B cell (primary cell): ENCODE measurements at regions not wholly inside any gene's neighbourhood (a gene's known extent, or its start where the extent isn't known, plus 50 kb on each side); places are given as distances from the start of the nearest gene placed in this dataset.

Experiments used
- EZH2 ChIP-seq: IDR thresholded peaks from 2 replicates; pipeline ENCODE4 v1.6.1; 2012; ENCODE audit warnings: borderline replicate concordance, low read depth, mild to moderate bottlenecking, moderate library complexity, low read length; ENCODE audit not compliant: insufficient read depth, poor library complexity, severe bottlenecking
- TF ChIP-seq, protein P1 (sequence below): fragments of 200-600 bp; IDR thresholded peaks from one replicate; pipeline ENCODE4 v1.8.0; 2022; ENCODE audit warnings: antibody characterized with exemption, mild to moderate bottlenecking

DNA sequence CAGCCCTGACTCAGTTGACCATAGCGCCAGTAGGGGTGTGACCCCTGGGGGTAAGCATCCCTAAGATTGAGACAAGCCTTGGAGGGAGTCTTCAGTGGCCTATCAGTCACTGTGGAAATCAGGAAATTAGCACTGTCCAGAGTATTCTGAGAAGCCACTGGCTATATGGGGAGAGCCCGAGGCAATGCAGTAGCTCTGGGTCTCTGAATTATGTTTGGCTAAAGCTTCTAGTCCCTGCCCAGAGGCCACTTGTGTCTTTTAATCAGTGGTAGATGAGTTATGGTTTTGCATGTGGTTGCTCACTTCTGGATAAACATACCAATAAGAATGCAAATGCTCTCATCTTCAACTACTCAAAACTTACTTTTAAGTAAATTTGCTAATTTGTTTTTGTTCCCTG, 100.6 kb upstream of the TOX3 start:
- TF ChIP-seq, protein P1, sequence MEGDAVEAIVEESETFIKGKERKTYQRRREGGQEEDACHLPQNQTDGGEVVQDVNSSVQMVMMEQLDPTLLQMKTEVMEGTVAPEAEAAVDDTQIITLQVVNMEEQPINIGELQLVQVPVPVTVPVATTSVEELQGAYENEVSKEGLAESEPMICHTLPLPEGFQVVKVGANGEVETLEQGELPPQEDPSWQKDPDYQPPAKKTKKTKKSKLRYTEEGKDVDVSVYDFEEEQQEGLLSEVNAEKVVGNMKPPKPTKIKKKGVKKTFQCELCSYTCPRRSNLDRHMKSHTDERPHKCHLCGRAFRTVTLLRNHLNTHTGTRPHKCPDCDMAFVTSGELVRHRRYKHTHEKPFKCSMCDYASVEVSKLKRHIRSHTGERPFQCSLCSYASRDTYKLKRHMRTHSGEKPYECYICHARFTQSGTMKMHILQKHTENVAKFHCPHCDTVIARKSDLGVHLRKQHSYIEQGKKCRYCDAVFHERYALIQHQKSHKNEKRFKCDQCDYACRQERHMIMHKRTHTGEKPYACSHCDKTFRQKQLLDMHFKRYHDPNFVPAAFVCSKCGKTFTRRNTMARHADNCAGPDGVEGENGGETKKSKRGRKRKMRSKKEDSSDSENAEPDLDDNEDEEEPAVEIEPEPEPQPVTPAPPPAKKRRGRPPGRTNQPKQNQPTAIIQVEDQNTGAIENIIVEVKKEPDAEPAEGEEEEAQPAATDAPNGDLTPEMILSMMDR = no peak
- no peak for TF ChIP-seq EZH2
